ENCODE measurements at regions not wholly inside any gene's neighbourhood (a gene's known extent, or its start where the extent isn't known, plus 50 kb on each side); places are given as distances from the start of the nearest gene placed in this dataset.

DNA sequence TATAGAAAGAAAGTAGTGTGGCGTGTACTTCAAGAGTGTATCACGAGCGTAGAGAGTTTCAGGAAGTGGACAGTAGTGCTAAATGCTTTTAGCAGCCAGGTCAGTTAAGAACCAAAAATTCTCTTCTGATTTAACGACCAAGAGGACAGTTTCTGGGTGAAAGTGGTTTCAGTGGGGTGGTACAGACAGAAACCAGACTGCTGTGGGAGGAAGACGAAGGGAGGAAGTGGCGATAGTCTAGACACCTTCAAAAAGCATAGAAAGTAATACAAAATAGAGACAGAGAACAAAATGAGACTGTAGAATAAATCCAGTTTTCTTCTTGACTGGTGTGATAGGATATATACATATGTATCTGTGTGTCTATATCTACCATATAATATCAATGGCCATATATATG lies 93.5 kb downstream of the MBL2 start:
- Histone ChIP-seq H3K9me3 (ENCODE audit: insufficient read depth, low read depth, low read length) (no peaks in the 10 kb centered on the region), H3K79me2 (ENCODE audit: insufficient read depth, low read length) (no peaks in the 10 kb centered on the region), H3K4me2 (ENCODE audit: low read length) (no peak overlapping the region), H2AFZ (ENCODE audit: low read depth, low read length) (no peak overlapping the region), H3K9ac (ENCODE audit: low read length) (no peak overlapping the region), H4K20me1 (ENCODE audit: insufficient read depth, low read length) (no peaks in the 10 kb centered on the region), H3K27ac (ENCODE audit: low read depth, low read length) (no peak overlapping the region), H3K4me3 (ENCODE audit: insufficient read depth, low read depth, low read length) (no peak overlapping the region), H3K4me1 (ENCODE audit: insufficient read depth, low read length) (no peaks in the 10 kb centered on the region), H3K27me3 (ENCODE audit: insufficient read depth, low read length) (no peaks in the 10 kb centered on the region), H3K36me3 (ENCODE audit: insufficient read depth, low read length) (no peaks in the 10 kb centered on the region)
- DNase-seq (ENCODE audit: low read depth) = no peak
- peaks cover 2% of the 10 kb centered on the region for H3K4me1 Mint-ChIP-seq (ENCODE audit: low read depth, unreplicated experiment)
- TF ChIP-seq CTCF (IDR thresholded peaks at IDR 0.05; ENCODE audit: insufficient read depth, low read depth, low read length) (no peak), EZH2 (IDR thresholded peaks at IDR 0.05; ENCODE audit: insufficient read depth, low read length) (no peak)
- no peaks in the 10 kb centered on the region for H3K36me3 Mint-ChIP-seq (ENCODE audit: low read depth, unreplicated experiment)
- H3K27me3 Mint-ChIP-seq (ENCODE audit: low read depth, unreplicated experiment) = no peaks in the 10 kb centered on the region
- H3K4me3 Mint-ChIP-seq (ENCODE audit: unreplicated experiment) = no peak overlapping the region
- no peak for FAIRE-seq
- no peak overlapping the region for H3K27ac Mint-ChIP-seq (ENCODE audit: unreplicated experiment)
- no peaks in the 10 kb centered on the region for H3K9me3 Mint-ChIP-seq (ENCODE audit: unreplicated experiment)

DNA sequence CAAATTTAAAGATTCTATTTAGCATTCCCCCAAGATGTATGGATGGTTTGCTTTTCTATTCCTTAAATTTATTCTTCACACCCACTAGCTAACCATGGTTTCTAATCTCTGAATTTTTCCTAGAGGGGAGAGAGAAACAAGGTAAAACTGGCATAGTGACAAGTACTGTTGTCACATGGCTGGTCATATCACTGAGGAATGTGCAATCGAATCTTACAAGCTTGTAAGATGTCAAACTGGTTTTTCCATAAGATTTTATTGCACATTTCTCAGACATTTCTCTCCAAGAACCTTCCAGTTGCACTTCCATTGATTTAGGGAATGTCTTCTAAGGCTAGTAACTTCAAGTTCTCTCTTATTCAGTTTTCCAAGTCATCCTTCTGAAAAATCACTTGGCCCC lies 89.8 kb downstream of the MBL2 start:
- TF ChIP-seq CTCF (IDR thresholded peaks at IDR 0.05; ENCODE audit: insufficient read depth, low read depth, low read length) (no peak), EZH2 (IDR thresholded peaks at IDR 0.05; ENCODE audit: insufficient read depth, low read length) (no peak)
- H3K9me3 Mint-ChIP-seq (ENCODE audit: unreplicated experiment) = no peaks in the 10 kb centered on the region
- H3K27ac ChIP-seq (ENCODE audit: low read depth, low read length) = no peak overlapping the region
- FAIRE-seq (no peak), DNase-seq (ENCODE audit: low read depth) (no peak)
- H3K9ac ChIP-seq (ENCODE audit: low read length) = no peak overlapping the region
- H3K79me2 ChIP-seq (ENCODE audit: insufficient read depth, low read length) = no peaks in the 10 kb centered on the region
- no peaks in the 10 kb centered on the region for H4K20me1 ChIP-seq (ENCODE audit: insufficient read depth, low read length)
- no peaks in the 10 kb centered on the region for H3K36me3 ChIP-seq (ENCODE audit: insufficient read depth, low read length)
- no peaks in the 10 kb centered on the region for H3K36me3 Mint-ChIP-seq (ENCODE audit: low read depth, unreplicated experiment)
- H3K27ac Mint-ChIP-seq (ENCODE audit: unreplicated experiment) = no peak overlapping the region
- no peak overlapping the region for H3K4me2 ChIP-seq (ENCODE audit: low read length)
- no peaks in the 10 kb centered on the region for H3K4me1 ChIP-seq (ENCODE audit: insufficient read depth, low read length)
- no peak overlapping the region for H2AFZ ChIP-seq (ENCODE audit: low read depth, low read length)
- H3K4me3 Mint-ChIP-seq (ENCODE audit: unreplicated experiment) = no peak overlapping the region
- H3K27me3 Mint-ChIP-seq (ENCODE audit: low read depth, unreplicated experiment) = no peaks in the 10 kb centered on the region
- H3K9me3 ChIP-seq (ENCODE audit: insufficient read depth, low read depth, low read length) = no peaks in the 10 kb centered on the region
- H3K27me3 ChIP-seq (ENCODE audit: insufficient read depth, low read length) = no peaks in the 10 kb centered on the region
- H3K4me1 Mint-ChIP-seq (ENCODE audit: low read depth, unreplicated experiment) = peaks cover 6% of the 10 kb centered on the region
- no peak overlapping the region for H3K4me3 ChIP-seq (ENCODE audit: insufficient read depth, low read depth, low read length)

GRCh38 chr10:52683776-52684175 lies 88.8 kb downstream of the MBL2 start:
- Histone ChIP-seq H3K4me3 (ENCODE audit: insufficient read depth, low read depth, low read length) (no peak overlapping the region), H3K4me2 (ENCODE audit: low read length) (no peak overlapping the region), H3K9ac (ENCODE audit: low read length) (no peak overlapping the region), H3K4me1 (ENCODE audit: insufficient read depth, low read length) (no peaks in the 10 kb centered on the region), H3K9me3 (ENCODE audit: insufficient read depth, low read depth, low read length) (no peaks in the 10 kb centered on the region), H3K27ac (ENCODE audit: low read depth, low read length) (no peak overlapping the region), H4K20me1 (ENCODE audit: insufficient read depth, low read length) (no peaks in the 10 kb centered on the region), H3K27me3 (ENCODE audit: insufficient read depth, low read length) (no peaks in the 10 kb centered on the region), H3K36me3 (ENCODE audit: insufficient read depth, low read length) (no peaks in the 10 kb centered on the region), H3K79me2 (ENCODE audit: insufficient read depth, low read length) (no peaks in the 10 kb centered on the region), H2AFZ (ENCODE audit: low read depth, low read length) (no peak overlapping the region)
- no peak for FAIRE-seq
- Mint-ChIP-seq H3K27me3 (ENCODE audit: low read depth, unreplicated experiment) (no peaks in the 10 kb centered on the region), H3K4me1 (ENCODE audit: low read depth, unreplicated experiment) (peaks cover 6% of the 10 kb centered on the region), H3K9me3 (ENCODE audit: unreplicated experiment) (no peaks in the 10 kb centered on the region), H3K27ac (ENCODE audit: unreplicated experiment) (no peak overlapping the region), H3K36me3 (ENCODE audit: low read depth, unreplicated experiment) (no peaks in the 10 kb centered on the region), H3K4me3 (ENCODE audit: unreplicated experiment) (no peak overlapping the region)
- TF ChIP-seq CTCF (IDR thresholded peaks at IDR 0.05; ENCODE audit: insufficient read depth, low read depth, low read length) (no peak), EZH2 (IDR thresholded peaks at IDR 0.05; ENCODE audit: insufficient read depth, low read length) (no peak)
- no peak for DNase-seq (ENCODE audit: low read depth)

Measured in astrocyte (in vitro differentiated cells and primary cell).